CD4-positive, alpha-beta T cell (primary cell): ENCODE measurements at regions not wholly inside any gene's neighbourhood (a gene's known extent, or its start where the extent isn't known, plus 50 kb on each side); places are given as distances from the start of the nearest gene placed in this dataset.

Experiments
- ATAC-seq: fragments of 200-7000 bp; cut with Tn5 transposase; one replicate; pipeline ENCODE4 v1.10.0; 2022; ENCODE audit warnings: mild to moderate bottlenecking; ENCODE audit not compliant: poor library complexity
- CTCF ChIA-PET: fragments of 350-600 bp; sonication (Branson Sonifier 250); formaldehyde crosslinking; loops from one replicate; lab custom pipeline; 2021; ENCODE audit warnings: antibody characterized with exemption, inconsistent platforms; lab: Charles Lee
- POLR2A ChIA-PET: fragments of 350-600 bp; sonication (Branson Sonifier 250); formaldehyde crosslinking; loops from one replicate; lab custom pipeline; 2021; ENCODE audit warnings: antibody characterized with exemption, inconsistent platforms; lab: Charles Lee
- DNase-seq, 14 experiments: peaks; one replicate each; pipeline ENCODE4 v3.0.0-alpha.2; 2013 to 2020; ENCODE audit warnings: mixed read lengths in 2 of 14
- H3K27ac ChIP-seq, 2 donors: one replicate each; pipeline versions ENCODE4 v1.5.1 to v1.7.0; 2013; ENCODE audit warnings: low read length in 2 of 2, low read depth in 1 of 2, mild to moderate bottlenecking in 1 of 2
- H3K27me3 ChIP-seq, 2 experiments: 1 replicate in 1 of 2; 2 replicates in 1 of 2; pipeline versions ENCODE4 v1.6.1 to v1.7.0; 2013; ENCODE audit warnings: low read length in 2 of 2, control low read depth in 1 of 2, mild to moderate bottlenecking in 1 of 2, moderate library complexity in 1 of 2; ENCODE audit not compliant: insufficient read depth in 2 of 2, control insufficient read depth in 1 of 2
- H3K36me3 ChIP-seq: one replicate; pipeline ENCODE4 v1.6.1; 2013; ENCODE audit warnings: low read length, control low read depth; ENCODE audit not compliant: insufficient read depth
- H3K4me1 ChIP-seq: one replicate; pipeline ENCODE4 v1.6.1; 2013; ENCODE audit warnings: low read length, control low read depth; ENCODE audit not compliant: insufficient read depth
- H3K4me3 ChIP-seq: one replicate; pipeline ENCODE4 v1.5.1; 2013; ENCODE audit warnings: mild to moderate bottlenecking, low read length, moderate library complexity
- H3K9me3 ChIP-seq, 2 experiments: 1 replicate in 1 of 2; 2 replicates in 1 of 2; pipeline versions ENCODE4 v1.6.1 to v1.7.0; 2013; ENCODE audit warnings: low read length in 2 of 2, mild to moderate bottlenecking in 2 of 2, control low read depth in 1 of 2, moderate library complexity in 1 of 2; ENCODE audit not compliant: control insufficient read depth in 1 of 2, insufficient read depth in 1 of 2
- H3K27ac Mint-ChIP-seq: one replicate; pipeline ENCODE4 v1.8.0; 2020; ENCODE audit warnings: mixed read lengths
- H3K27me3 Mint-ChIP-seq: one replicate; pipeline ENCODE4 v1.8.0; 2021; ENCODE audit warnings: mixed read lengths
- H3K36me3 Mint-ChIP-seq: one replicate; pipeline ENCODE4 v1.8.0; 2021; ENCODE audit warnings: low read depth, mixed read lengths
- H3K4me1 Mint-ChIP-seq: one replicate; pipeline ENCODE4 v1.8.0; 2021; ENCODE audit warnings: low read depth, mixed read lengths
- H3K4me3 Mint-ChIP-seq: one replicate; pipeline ENCODE4 v1.8.0; 2020; ENCODE audit warnings: mild to moderate bottlenecking, mixed read lengths
- H3K9me3 Mint-ChIP-seq: one replicate; pipeline ENCODE4 v1.8.0; 2020; ENCODE audit warnings: mixed read lengths
- CTCF ChIP-seq: fragments of 200-600 bp; IDR thresholded peaks from one replicate; pipeline ENCODE4 v1.8.0; 2022; ENCODE audit warnings: antibody characterized with exemption, mild to moderate bottlenecking
- intact Hi-C, 2 experiments: fragments of 100-400 bp; cut with DNase I in 1 of 2; cut with micrococcal nuclease in 1 of 2; formaldehyde crosslinking; loops; one replicate each; pipeline versions ENCODE4 v1.15.1 to v1.9.0; 2023 to 2025; cut with DNase I, micrococcal nuclease

GRCh38 chr10:117638200-117638599 lies 95.7 kb downstream of the EMX2 start:
- no peak overlapping the region for H3K27ac Mint-ChIP-seq
- intact Hi-C loops: no loop called here
- no peaks in the 10 kb centered on the region for H3K4me1 ChIP-seq
- no peak overlapping the region for H3K4me3 Mint-ChIP-seq
- no peaks in the 10 kb centered on the region for H3K9me3 ChIP-seq
- ChIA-PET POLR2A (no interaction called here), CTCF (no interaction called here)
- H3K9me3 Mint-ChIP-seq: no peaks in the 10 kb centered on the region
- ATAC-seq (no peak), DNase-seq (no peak)
- no peaks in the 10 kb centered on the region for H3K36me3 Mint-ChIP-seq
- H3K27ac ChIP-seq: no peak overlapping the region
- H3K27me3 ChIP-seq: no peaks in the 10 kb centered on the region
- TF ChIP-seq CTCF: no peak
- no peaks in the 10 kb centered on the region for H3K36me3 ChIP-seq
- no peaks in the 10 kb centered on the region for H3K4me1 Mint-ChIP-seq
- H3K27me3 Mint-ChIP-seq: peaks cover 25% of the 10 kb centered on the region
- no peak overlapping the region for H3K4me3 ChIP-seq

- Histone ChIP-seq H3K4me3 (no peak overlapping the region), H3K36me3 (no peaks in the 10 kb centered on the region), H3K9me3 (no peaks in the 10 kb centered on the region), H3K4me1 (no peaks in the 10 kb centered on the region), H3K27ac (no peak overlapping the region), H3K27me3 (no peaks in the 10 kb centered on the region)
- Mint-ChIP-seq H3K9me3 (no peaks in the 10 kb centered on the region), H3K36me3 (no peaks in the 10 kb centered on the region), H3K27me3 (peaks cover 27% of the 10 kb centered on the region), H3K4me1 (no peaks in the 10 kb centered on the region), H3K27ac (no peak overlapping the region), H3K4me3 (no peak overlapping the region)
- intact Hi-C loops: no loop called here
- ChIA-PET POLR2A (no interaction called here), CTCF (no interaction called here)
- DNase-seq (no peak), ATAC-seq (no peak)
- TF ChIP-seq CTCF: no peak
Measured at GRCh38 chr10:117638664-117639200, 96.2 kb downstream of the EMX2 start.

DNA sequence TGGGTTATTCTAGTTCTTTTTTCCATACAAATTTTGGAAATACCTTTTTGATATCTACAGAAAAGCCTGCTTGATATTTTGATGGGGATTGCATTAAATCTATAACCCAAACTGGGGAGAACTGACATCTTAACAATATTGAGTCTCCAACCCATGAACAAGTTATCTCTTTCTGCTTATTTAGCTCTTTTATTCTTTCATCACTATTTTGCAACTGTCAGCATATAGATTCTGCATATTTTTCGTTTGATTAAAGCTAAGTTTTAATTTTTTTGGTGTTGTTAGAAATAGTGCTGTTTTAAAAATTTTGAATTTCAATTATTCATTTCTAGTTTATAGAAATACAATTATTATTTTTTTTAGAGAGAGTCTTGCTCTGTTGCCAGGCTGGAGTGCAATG lies 97.9 kb downstream of the EMX2 start:
- H3K4me1 ChIP-seq: no peaks in the 10 kb centered on the region
- no peak for TF ChIP-seq CTCF
- ChIA-PET CTCF (no interaction called here), POLR2A (no interaction called here)
- H3K4me3 ChIP-seq: no peak overlapping the region
- H3K27me3 ChIP-seq: peaks cover 0 to 4% of the 10 kb centered on the region in 2 experiments
- intact Hi-C loops: no loop called here
- H3K4me3 Mint-ChIP-seq: no peak overlapping the region
- no peaks in the 10 kb centered on the region for H3K36me3 ChIP-seq
- H3K9me3 ChIP-seq: no peaks in the 10 kb centered on the region
- H3K27me3 Mint-ChIP-seq: peaks cover 30% of the 10 kb centered on the region
- ATAC-seq: no peak
- H3K4me1 Mint-ChIP-seq: no peaks in the 10 kb centered on the region
- no peaks in the 10 kb centered on the region for H3K9me3 Mint-ChIP-seq
- H3K36me3 Mint-ChIP-seq: no peaks in the 10 kb centered on the region
- DNase-seq: no peak
- no peak overlapping the region for H3K27ac Mint-ChIP-seq
- H3K27ac ChIP-seq: no peak overlapping the region
